ENCODE measurements at regions not wholly inside any gene's neighbourhood (a gene's known extent, or its start where the extent isn't known, plus 50 kb on each side); places are given as distances from the start of the nearest gene placed in this dataset.
"Not testable (repeated sequence)": the region's sequence is repeated elsewhere in the genome, so short reads cannot be mapped to it uniquely, and the experiment has no call there.

- H4K20me1 ChIP-seq (ENCODE audit: control insufficient read depth, insufficient read depth, low read length, poor library complexity, severe bottlenecking); H3K27me3 Mint-ChIP-seq; H3K4me1 ChIP-seq (ENCODE audit: control insufficient read depth in 2 of 2, insufficient read depth in 2 of 2, low read length in 2 of 2); DNase-seq; H3K4me3 Mint-ChIP-seq; ATAC-seq (ENCODE audit: low read depth); H3K27ac ChIP-seq (ENCODE audit: low read length in 2 of 2); H3K4me1 Mint-ChIP-seq; POLR2A ChIA-PET; intact Hi-C loops (cut with micrococcal nuclease); H3K27me3 ChIP-seq (replicated peaks in 1 of 4; ENCODE audit: control extremely low read depth in 1 of 4, control insufficient read depth in 3 of 4, insufficient read depth in 4 of 4, low read length in 3 of 4); H3K27ac Mint-ChIP-seq; H3K36me3 ChIP-seq (replicated peaks in 1 of 2; ENCODE audit: control extremely low read depth in 1 of 2, control insufficient read depth in 1 of 2, extremely low read depth in 1 of 2, insufficient read depth in 2 of 2, low read length in 1 of 2); H3K79me2 ChIP-seq (ENCODE audit: control insufficient read depth, insufficient read depth, low read length); H3K9me3 Mint-ChIP-seq (ENCODE audit: insufficient read depth); H3K9ac ChIP-seq (ENCODE audit: low read length); H3K9me3 ChIP-seq (ENCODE audit: control extremely low read depth in 1 of 3, control insufficient read depth in 2 of 3, insufficient read depth in 1 of 3, low read length in 2 of 3); H3K4me3 ChIP-seq (ENCODE audit: control extremely low read depth in 1 of 5, extremely low read depth in 1 of 5, insufficient read depth in 1 of 5, low read depth in 2 of 5, low read length in 4 of 5); CTCF ChIA-PET; H3K4me2 ChIP-seq (replicated peaks; ENCODE audit: low read depth, low read length, poor library complexity, severe bottlenecking): not testable (repeated sequence)
- no CpG with 5 or more reads among the region's 10 CpGs for WGBS (ENCODE audit: insufficient coverage)
- peak overlapping the region; percentile 33 for H2AFZ ChIP-seq (ENCODE audit: insufficient read depth, low read depth, low read length, poor library complexity, severe bottlenecking)
Measured at GRCh38 chr2:87593784-87594610, 153.9 kb upstream of the PLGLB2 start.

GRCh38 chr2:87594611-87594992, 153.3 kb upstream of the PLGLB2 start:
- H2AFZ ChIP-seq (ENCODE audit: insufficient read depth, low read depth, low read length, poor library complexity, severe bottlenecking); H3K27me3 ChIP-seq (replicated peaks in 1 of 4; ENCODE audit: control extremely low read depth in 1 of 4, control insufficient read depth in 3 of 4, insufficient read depth in 4 of 4, low read length in 3 of 4); H3K27me3 Mint-ChIP-seq; H3K79me2 ChIP-seq (ENCODE audit: control insufficient read depth, insufficient read depth, low read length); DNase-seq; CTCF ChIA-PET; intact Hi-C loops (cut with micrococcal nuclease); H3K4me1 ChIP-seq (ENCODE audit: control insufficient read depth in 2 of 2, insufficient read depth in 2 of 2, low read length in 2 of 2); H3K4me1 Mint-ChIP-seq; H3K9me3 ChIP-seq (ENCODE audit: control extremely low read depth in 1 of 3, control insufficient read depth in 2 of 3, insufficient read depth in 1 of 3, low read length in 2 of 3); H3K9me3 Mint-ChIP-seq (ENCODE audit: insufficient read depth); H3K4me3 Mint-ChIP-seq; H3K9ac ChIP-seq (ENCODE audit: low read length); H3K27ac Mint-ChIP-seq; POLR2A ChIA-PET; H3K36me3 ChIP-seq (replicated peaks in 1 of 2; ENCODE audit: control extremely low read depth in 1 of 2, control insufficient read depth in 1 of 2, extremely low read depth in 1 of 2, insufficient read depth in 2 of 2, low read length in 1 of 2); H3K27ac ChIP-seq (ENCODE audit: low read length in 2 of 2); H4K20me1 ChIP-seq (ENCODE audit: control insufficient read depth, insufficient read depth, low read length, poor library complexity, severe bottlenecking); ATAC-seq (ENCODE audit: low read depth); H3K4me2 ChIP-seq (replicated peaks; ENCODE audit: low read depth, low read length, poor library complexity, severe bottlenecking); H3K4me3 ChIP-seq (ENCODE audit: control extremely low read depth in 1 of 5, extremely low read depth in 1 of 5, insufficient read depth in 1 of 5, low read depth in 2 of 5, low read length in 4 of 5): not testable (repeated sequence)
- no CpG with 5 or more reads among the region's 7 CpGs for WGBS (ENCODE audit: insufficient coverage)

GRCh38 chr2:87595017-87595416, 152.9 kb upstream of the PLGLB2 start:
- WGBS (ENCODE audit: insufficient coverage): 0% methylated on average over 2 of the region's 6 CpGs
- POLR2A ChIA-PET; H3K36me3 ChIP-seq (replicated peaks in 1 of 2; ENCODE audit: control extremely low read depth in 1 of 2, control insufficient read depth in 1 of 2, extremely low read depth in 1 of 2, insufficient read depth in 2 of 2, low read length in 1 of 2); H3K4me3 ChIP-seq (ENCODE audit: control extremely low read depth in 1 of 5, extremely low read depth in 1 of 5, insufficient read depth in 1 of 5, low read depth in 2 of 5, low read length in 4 of 5); intact Hi-C loops (cut with micrococcal nuclease); H3K27ac ChIP-seq (ENCODE audit: low read length in 2 of 2); H3K9me3 Mint-ChIP-seq (ENCODE audit: insufficient read depth); H3K4me1 ChIP-seq (ENCODE audit: control insufficient read depth in 2 of 2, insufficient read depth in 2 of 2, low read length in 2 of 2); H3K79me2 ChIP-seq (ENCODE audit: control insufficient read depth, insufficient read depth, low read length); H3K27ac Mint-ChIP-seq; H3K9ac ChIP-seq (ENCODE audit: low read length); H3K9me3 ChIP-seq (ENCODE audit: control extremely low read depth in 1 of 3, control insufficient read depth in 2 of 3, insufficient read depth in 1 of 3, low read length in 2 of 3); H3K4me1 Mint-ChIP-seq; DNase-seq; H3K4me3 Mint-ChIP-seq; H3K27me3 Mint-ChIP-seq; H3K4me2 ChIP-seq (replicated peaks; ENCODE audit: low read depth, low read length, poor library complexity, severe bottlenecking); ATAC-seq (ENCODE audit: low read depth); CTCF ChIA-PET; H4K20me1 ChIP-seq (ENCODE audit: control insufficient read depth, insufficient read depth, low read length, poor library complexity, severe bottlenecking); H3K27me3 ChIP-seq (replicated peaks in 1 of 4; ENCODE audit: control extremely low read depth in 1 of 4, control insufficient read depth in 3 of 4, insufficient read depth in 4 of 4, low read length in 3 of 4); H2AFZ ChIP-seq (ENCODE audit: insufficient read depth, low read depth, low read length, poor library complexity, severe bottlenecking): not testable (repeated sequence)

- no CpG with 5 or more reads among the region's 3 CpGs for WGBS (ENCODE audit: insufficient coverage)
- POLR2A ChIA-PET: not testable (repeated sequence)
Measured at GRCh38 chr2:87600961-87601360, 146.9 kb upstream of the PLGLB2 start.

More at GRCh38 chr2:87600961-87601360, 146.9 kb upstream of the PLGLB2 start:
- H3K9me3 Mint-ChIP-seq (ENCODE audit: insufficient read depth); H3K4me1 ChIP-seq (ENCODE audit: control insufficient read depth in 2 of 2, insufficient read depth in 2 of 2, low read length in 2 of 2); H3K9me3 ChIP-seq (ENCODE audit: control extremely low read depth in 1 of 3, control insufficient read depth in 2 of 3, insufficient read depth in 1 of 3, low read length in 2 of 3); DNase-seq; H3K9ac ChIP-seq (ENCODE audit: low read length); H2AFZ ChIP-seq (ENCODE audit: insufficient read depth, low read depth, low read length, poor library complexity, severe bottlenecking); H4K20me1 ChIP-seq (ENCODE audit: control insufficient read depth, insufficient read depth, low read length, poor library complexity, severe bottlenecking); H3K4me3 ChIP-seq (ENCODE audit: control extremely low read depth in 1 of 5, extremely low read depth in 1 of 5, insufficient read depth in 1 of 5, low read depth in 2 of 5, low read length in 4 of 5); H3K27me3 Mint-ChIP-seq; intact Hi-C loops (cut with micrococcal nuclease); H3K4me2 ChIP-seq (replicated peaks; ENCODE audit: low read depth, low read length, poor library complexity, severe bottlenecking); H3K4me1 Mint-ChIP-seq; H3K27me3 ChIP-seq (replicated peaks in 1 of 4; ENCODE audit: control extremely low read depth in 1 of 4, control insufficient read depth in 3 of 4, insufficient read depth in 4 of 4, low read length in 3 of 4); H3K79me2 ChIP-seq (ENCODE audit: control insufficient read depth, insufficient read depth, low read length); H3K27ac ChIP-seq (ENCODE audit: low read length in 2 of 2); H3K27ac Mint-ChIP-seq; ATAC-seq (ENCODE audit: low read depth); CTCF ChIA-PET; H3K36me3 ChIP-seq (replicated peaks in 1 of 2; ENCODE audit: control extremely low read depth in 1 of 2, control insufficient read depth in 1 of 2, extremely low read depth in 1 of 2, insufficient read depth in 2 of 2, low read length in 1 of 2); H3K4me3 Mint-ChIP-seq: not testable (repeated sequence)
